ACC112 (cell line): ENCODE measurements at regions not wholly inside any gene's neighbourhood (a gene's known extent, or its start where the extent isn't known, plus 50 kb on each side); places are given as distances from the start of the nearest gene placed in this dataset.
"Not testable (repeated sequence)": the region's sequence is repeated elsewhere in the genome, so short reads cannot be mapped to it uniquely, and the experiment has no call there.

Experiments
- H2AFZ ChIP-seq: fragments of 200-600 bp; sonication (generic); one replicate; pipeline ENCODE4 v1.6.0; 2017; ENCODE audit warnings: antibody characterized with exemption, low read length; ENCODE audit not compliant: unreplicated experiment
- H3K27ac ChIP-seq: fragments of 200-600 bp; sonication (generic); 2 replicates; pipeline ENCODE4 v1.5.1; 2014; ENCODE audit warnings: low read depth, mild to moderate bottlenecking, antibody characterized with exemption, low read length, moderate library complexity
- H3K27me3 ChIP-seq: fragments of 200-600 bp; sonication (generic); 2 replicates; pipeline ENCODE4 v1.6.1; 2014; ENCODE audit warnings: mild to moderate bottlenecking, antibody characterized with exemption, low read length, moderate library complexity, mixed read lengths; ENCODE audit not compliant: insufficient read depth
- H3K36me3 ChIP-seq: fragments of 200-600 bp; sonication (generic); 2 replicates; pipeline ENCODE4 v1.6.1; 2016; ENCODE audit warnings: mild to moderate bottlenecking, antibody characterized with exemption, low read length, moderate library complexity, mixed read lengths; ENCODE audit not compliant: insufficient read depth
- H3K4me1 ChIP-seq: fragments of 200-600 bp; sonication (generic); one replicate; pipeline ENCODE4 v1.6.1; 2016; ENCODE audit warnings: low read length, mixed read lengths; ENCODE audit not compliant: insufficient read depth, unreplicated experiment, control insufficient read depth
- H3K4me3 ChIP-seq: fragments of 200-600 bp; sonication (generic); 2 replicates; pipeline ENCODE4 v1.5.1; 2014; ENCODE audit warnings: mild to moderate bottlenecking, low read depth, low read length
- H3K79me2 ChIP-seq: fragments of 200-600 bp; sonication (generic); one replicate; pipeline ENCODE4 v1.6.0; 2016; ENCODE audit warnings: low read length; ENCODE audit not compliant: control insufficient read depth, unreplicated experiment, insufficient read depth

DNA sequence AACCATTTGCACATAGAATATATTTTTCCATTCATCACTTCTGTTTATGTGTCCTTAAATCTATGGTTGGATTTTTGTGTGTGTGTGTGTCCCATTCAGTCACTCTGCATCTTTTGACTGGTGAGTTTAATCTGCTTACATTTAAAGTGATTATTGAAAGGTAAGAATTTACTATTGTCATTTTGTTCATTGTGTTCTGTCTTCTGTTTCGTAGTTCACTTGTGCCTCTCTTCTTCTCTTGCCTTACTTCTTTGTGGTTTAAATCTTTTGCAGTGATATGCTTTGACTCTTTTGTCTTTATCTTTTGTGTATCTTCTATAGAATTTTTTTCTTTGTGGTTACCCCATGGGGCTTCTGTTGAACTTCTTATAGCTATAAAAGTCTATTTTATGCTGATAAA, 166.3 kb upstream of the UBE3A start:
- no peak overlapping the region for H2AFZ ChIP-seq
- no peak overlapping the region for H3K4me3 ChIP-seq
- H3K27ac ChIP-seq = no peak overlapping the region
- H3K36me3 ChIP-seq = no peaks in the 10 kb centered on the region
- H3K27me3 ChIP-seq = no peaks in the 10 kb centered on the region
- no peaks in the 10 kb centered on the region for H3K79me2 ChIP-seq
- no peaks in the 10 kb centered on the region for H3K4me1 ChIP-seq

DNA sequence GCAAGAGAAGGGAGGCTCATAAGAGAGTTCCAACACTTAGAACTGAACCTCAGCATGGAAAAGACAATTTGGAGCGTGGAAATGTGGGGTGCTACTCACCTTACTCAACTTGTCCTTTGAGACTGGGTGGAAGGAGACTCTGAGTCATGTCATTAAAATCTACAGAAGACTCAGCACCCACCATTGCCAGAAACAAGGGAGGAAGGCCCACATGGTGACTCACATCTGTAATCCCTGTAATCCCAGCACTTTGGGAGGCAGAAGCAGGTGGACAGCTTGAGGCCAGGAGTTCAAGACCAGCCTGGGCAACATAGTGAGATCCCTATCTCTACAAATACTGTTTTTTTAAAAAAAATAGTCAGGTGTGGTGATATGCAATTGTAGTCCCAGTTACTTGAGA, 161.9 kb upstream of the UBE3A start:
- no peaks in the 10 kb centered on the region for H3K79me2 ChIP-seq
- H3K27ac ChIP-seq = no peak overlapping the region
- H3K36me3 ChIP-seq = no peaks in the 10 kb centered on the region
- H2AFZ ChIP-seq = no peak overlapping the region
- peaks cover 7% of the 10 kb centered on the region; the same call in 1 of the 2 replicates for H3K27me3 ChIP-seq
- no peaks in the 10 kb centered on the region for H3K4me1 ChIP-seq
- H3K4me3 ChIP-seq = no peak overlapping the region

DNA sequence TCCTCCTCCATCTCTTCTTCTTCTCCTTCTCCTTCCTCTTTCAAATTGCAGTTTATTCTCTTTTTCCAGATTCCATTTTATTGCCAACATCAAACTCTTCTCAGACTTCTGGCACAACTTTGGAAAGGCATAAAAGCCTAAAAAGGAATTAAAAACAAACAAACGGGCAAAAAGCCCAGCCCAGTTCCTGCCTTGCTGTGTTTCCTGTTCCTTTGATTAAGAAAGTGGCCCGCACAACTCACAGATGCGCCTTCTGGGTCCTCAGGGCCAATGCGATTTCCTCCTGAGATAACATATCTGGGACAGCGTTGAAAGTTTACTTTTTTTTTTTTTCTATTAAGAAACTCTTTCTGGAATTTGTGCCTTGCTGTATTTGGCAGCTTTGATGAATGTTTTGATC, 158.7 kb upstream of the UBE3A start:
- no peaks in the 10 kb centered on the region for H3K79me2 ChIP-seq
- H3K4me1 ChIP-seq = no peaks in the 10 kb centered on the region
- no peaks in the 10 kb centered on the region for H3K36me3 ChIP-seq
- H2AFZ ChIP-seq = no peak overlapping the region
- 0 out of 2 replicates have a peak overlapping the region, but pooled peaks have one; percentile 6 for H3K4me3 ChIP-seq
- H3K27me3 ChIP-seq = peaks cover 7% of the 10 kb centered on the region; the same call in 1 of the 2 replicates
- no peak overlapping the region for H3K27ac ChIP-seq

DNA sequence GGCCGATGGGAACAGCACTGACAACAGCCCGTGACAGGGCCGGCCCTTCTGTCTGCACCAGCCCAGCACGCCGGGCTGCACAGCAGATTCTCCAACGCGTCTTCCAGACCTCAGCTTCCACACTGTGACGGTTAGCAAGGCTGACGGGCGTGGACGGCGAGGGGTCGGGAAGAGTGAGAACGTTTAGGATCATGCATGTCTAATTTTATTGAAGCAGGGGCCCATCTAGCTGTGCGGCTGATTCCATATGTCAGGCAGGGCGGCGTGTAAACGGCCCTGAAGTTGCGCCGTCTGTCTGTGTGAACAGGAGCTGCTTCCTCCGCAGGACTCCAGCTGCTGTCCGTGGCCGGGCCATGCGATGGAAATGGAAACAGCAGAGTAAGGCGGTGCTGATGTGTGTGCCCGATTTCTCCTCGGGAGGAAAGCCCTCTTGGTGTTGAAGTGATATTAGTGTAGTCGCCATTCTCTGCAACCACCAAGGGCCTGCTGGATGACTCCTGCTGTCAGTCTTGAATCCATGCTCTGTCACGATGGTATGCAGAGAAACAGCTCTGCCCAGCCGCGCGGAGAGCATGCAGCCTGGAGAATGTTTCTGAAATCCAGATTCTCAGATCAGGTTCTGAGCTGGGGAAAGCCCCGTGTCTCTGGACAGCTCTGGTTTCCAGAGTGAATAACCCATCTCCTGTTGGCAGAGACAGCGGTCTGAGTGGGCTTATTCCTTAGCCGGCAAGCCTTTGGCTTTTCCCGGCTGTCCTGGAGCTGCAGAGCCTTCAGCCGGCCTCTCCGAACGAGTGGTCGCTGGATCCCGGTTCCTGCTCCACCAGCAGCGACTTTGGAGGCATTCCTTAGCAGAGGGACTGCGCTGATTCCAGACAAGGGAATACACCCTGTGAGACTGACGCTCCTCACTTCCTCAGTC, 158.1 kb upstream of the UBE3A start:
- Histone ChIP-seq H3K36me3 (no peaks in the 10 kb centered on the region), H3K79me2 (no peaks in the 10 kb centered on the region), H3K27me3 (peaks cover 7% of the 10 kb centered on the region; the same call in 1 of the 2 replicates), H2AFZ (no peak overlapping the region), H3K4me3 (peak overlapping the region; percentile 6; the same call in 1 of the 2 replicates), H3K4me1 (no peaks in the 10 kb centered on the region), H3K27ac (no peak overlapping the region)

DNA sequence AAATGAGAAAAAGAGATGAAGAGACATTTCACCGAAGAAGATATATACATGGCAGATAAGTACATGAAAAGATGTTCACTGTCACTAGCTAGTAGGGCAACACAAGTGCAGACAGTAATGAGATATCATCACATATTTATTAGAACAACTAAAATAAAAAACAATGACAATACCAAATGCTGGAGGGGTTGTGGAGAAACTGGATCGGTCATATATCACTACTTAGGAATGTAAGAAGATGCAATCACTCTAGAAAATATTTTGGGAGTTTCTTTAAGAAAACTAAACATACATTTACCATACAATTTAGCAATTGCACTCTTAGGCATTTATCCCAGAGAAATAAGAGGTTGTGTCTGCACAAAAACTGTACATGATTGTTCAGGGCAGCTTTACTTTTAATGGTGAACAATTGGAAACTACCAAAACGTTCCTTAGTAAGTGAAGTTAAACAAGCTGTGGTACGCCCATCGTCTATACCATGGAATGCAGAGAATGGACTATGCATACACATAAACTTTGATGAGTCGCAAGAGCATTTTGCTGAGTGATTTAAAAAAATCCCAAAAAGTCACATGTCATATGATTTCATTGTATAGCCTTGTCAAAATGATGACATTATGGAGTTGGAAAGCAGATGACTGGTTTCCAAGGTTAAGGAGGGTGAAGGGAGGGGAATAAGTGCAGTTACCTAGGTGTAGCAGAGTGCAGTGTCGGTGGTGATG, 149.0 kb upstream of the UBE3A start:
- Histone ChIP-seq H3K27ac (no peak overlapping the region), H3K4me3 (no peak overlapping the region), H2AFZ (no peak overlapping the region), H3K36me3 (no peaks in the 10 kb centered on the region), H3K4me1 (no peaks in the 10 kb centered on the region), H3K79me2 (no peaks in the 10 kb centered on the region), H3K27me3 (no peaks in the 10 kb centered on the region; the same call in 1 of the 2 replicates)

DNA sequence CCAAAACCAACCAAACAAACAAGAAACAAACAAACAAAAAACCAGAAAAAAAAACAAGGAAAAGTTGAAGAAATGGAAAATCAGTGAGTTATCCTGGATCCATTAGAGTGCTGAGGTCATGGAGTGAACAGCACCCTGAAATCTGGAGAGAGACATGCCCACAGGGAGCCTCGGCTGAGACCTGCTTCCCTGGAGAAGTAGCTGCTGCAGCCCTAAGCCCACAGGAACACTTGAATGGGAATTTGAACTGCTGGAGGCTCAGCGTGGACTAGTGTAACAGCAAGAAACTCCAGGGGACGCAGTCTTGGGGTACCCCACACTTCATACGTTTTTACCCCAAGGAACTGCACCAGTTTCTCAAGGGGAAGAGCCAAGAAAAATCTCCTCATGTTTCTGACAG, 144.1 kb upstream of the UBE3A start:
- Histone ChIP-seq H3K27ac (no peak overlapping the region), H3K27me3 (no peaks in the 10 kb centered on the region; the same call in 1 of the 2 replicates), H2AFZ (no peak overlapping the region)

DNA sequence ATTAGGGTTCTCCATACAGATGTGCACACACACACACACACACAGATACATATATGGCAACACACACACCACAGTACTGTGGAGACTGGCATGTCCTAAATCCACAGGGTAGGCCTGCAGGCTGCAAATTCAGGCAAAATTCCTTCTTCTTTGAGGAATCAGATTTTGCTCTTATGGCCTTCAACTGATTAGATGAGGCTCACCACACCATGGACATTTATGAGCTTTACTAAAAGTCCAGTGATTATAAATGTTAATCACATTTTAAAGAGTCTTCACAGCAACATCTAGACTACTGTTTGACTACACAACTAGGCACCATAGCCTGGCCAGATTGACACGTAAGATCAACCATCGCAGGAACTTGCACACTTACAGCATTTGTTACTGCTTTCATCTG, 140.3 kb upstream of the UBE3A start:
- Histone ChIP-seq H3K27ac (no peak overlapping the region), H3K4me3 (no peak overlapping the region), H3K36me3 (no peaks in the 10 kb centered on the region), H3K27me3 (peaks cover 4% of the 10 kb centered on the region; the same call in 1 of the 2 replicates), H2AFZ (no peak overlapping the region), H3K79me2 (no peaks in the 10 kb centered on the region), H3K4me1 (no peaks in the 10 kb centered on the region)

More for the DNA sequence above, 144.1 kb upstream of the UBE3A start:
- H3K4me1 ChIP-seq = no peaks in the 10 kb centered on the region
- H3K4me3 ChIP-seq = no peak overlapping the region
- no peaks in the 10 kb centered on the region for H3K79me2 ChIP-seq
- no peaks in the 10 kb centered on the region for H3K36me3 ChIP-seq

DNA sequence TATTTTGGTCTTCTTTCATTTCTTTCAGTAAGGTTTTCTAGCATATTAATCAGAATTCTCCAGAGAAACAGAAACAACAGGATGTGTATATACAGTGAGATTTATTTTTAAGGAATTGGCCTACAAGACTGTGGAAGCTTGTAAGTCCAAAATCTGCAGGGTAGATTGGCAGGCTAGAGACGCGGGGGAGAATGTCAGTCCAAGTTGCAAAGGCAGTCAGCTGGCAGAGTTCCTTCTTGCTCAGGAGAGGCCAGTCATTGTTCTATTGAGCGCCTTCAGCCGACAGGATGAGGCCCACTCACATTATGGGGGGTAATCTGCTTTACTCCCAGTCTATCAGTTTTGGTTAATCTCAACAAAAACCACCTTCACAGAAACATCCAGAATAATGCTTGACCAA, 133.4 kb upstream of the UBE3A start:
- H3K27ac ChIP-seq = no peak overlapping the region

DNA sequence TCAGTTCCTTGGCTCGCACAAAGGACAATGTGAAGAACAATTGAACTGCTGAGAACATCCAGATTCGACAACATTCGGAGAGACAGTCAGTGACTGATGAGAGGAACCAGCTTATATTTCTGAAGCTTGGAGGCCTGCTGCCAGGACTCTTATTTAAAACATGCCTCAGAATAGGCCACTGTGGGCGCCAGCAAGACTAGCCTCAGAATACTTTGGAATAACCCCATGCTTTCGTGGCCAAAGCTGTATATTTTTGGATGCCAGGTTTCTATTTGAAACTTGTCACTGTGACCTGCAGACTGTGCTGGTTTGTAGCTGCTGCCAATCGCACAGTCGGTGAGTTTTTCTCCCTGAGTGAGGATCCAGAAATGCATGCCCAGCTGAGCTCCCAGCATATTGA, 129.9 kb upstream of the UBE3A start:
- Histone ChIP-seq H3K36me3 (no peaks in the 10 kb centered on the region), H3K4me1 (no peaks in the 10 kb centered on the region), H3K27me3 (no peaks in the 10 kb centered on the region), H3K79me2 (no peaks in the 10 kb centered on the region), H2AFZ (no peak overlapping the region), H3K27ac (no peak overlapping the region), H3K4me3 (no peak overlapping the region)

More for the DNA sequence above, 133.4 kb upstream of the UBE3A start:
- H2AFZ ChIP-seq = no peak overlapping the region
- no peaks in the 10 kb centered on the region for H3K4me1 ChIP-seq
- H3K27me3 ChIP-seq = peaks cover 4% of the 10 kb centered on the region; the same call in 1 of the 2 replicates
- H3K79me2 ChIP-seq = no peaks in the 10 kb centered on the region
- H3K4me3 ChIP-seq = no peak overlapping the region
- H3K36me3 ChIP-seq = no peaks in the 10 kb centered on the region

DNA sequence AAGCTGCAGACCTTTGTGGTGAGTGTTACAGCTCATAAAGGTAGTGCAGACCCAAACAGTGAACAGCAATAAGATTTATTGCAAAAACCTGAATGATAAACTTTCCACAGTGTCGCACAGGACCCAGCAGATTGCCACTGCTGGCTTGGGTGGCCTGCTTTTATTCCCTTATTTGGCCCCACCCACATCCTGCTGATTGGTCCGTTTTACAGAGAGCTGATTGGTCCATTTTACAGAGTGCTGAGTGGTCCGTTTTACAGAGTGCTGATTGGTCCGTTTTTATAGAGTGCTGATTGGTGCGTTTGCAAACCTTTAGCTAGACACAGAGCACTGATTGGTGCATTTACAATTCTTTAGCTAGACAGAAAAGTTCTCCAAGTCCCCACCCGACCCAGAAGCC, 127.7 kb upstream of the UBE3A start:
- not testable (repeated sequence) for H3K27ac ChIP-seq, H3K79me2 ChIP-seq, H3K4me1 ChIP-seq, H2AFZ ChIP-seq, H3K36me3 ChIP-seq, H3K4me3 ChIP-seq, H3K27me3 ChIP-seq
